ENCODE measurements at regions not wholly inside any gene's neighbourhood (a gene's known extent, or its start where the extent isn't known, plus 50 kb on each side); places are given as distances from the start of the nearest gene placed in this dataset.

DNA sequence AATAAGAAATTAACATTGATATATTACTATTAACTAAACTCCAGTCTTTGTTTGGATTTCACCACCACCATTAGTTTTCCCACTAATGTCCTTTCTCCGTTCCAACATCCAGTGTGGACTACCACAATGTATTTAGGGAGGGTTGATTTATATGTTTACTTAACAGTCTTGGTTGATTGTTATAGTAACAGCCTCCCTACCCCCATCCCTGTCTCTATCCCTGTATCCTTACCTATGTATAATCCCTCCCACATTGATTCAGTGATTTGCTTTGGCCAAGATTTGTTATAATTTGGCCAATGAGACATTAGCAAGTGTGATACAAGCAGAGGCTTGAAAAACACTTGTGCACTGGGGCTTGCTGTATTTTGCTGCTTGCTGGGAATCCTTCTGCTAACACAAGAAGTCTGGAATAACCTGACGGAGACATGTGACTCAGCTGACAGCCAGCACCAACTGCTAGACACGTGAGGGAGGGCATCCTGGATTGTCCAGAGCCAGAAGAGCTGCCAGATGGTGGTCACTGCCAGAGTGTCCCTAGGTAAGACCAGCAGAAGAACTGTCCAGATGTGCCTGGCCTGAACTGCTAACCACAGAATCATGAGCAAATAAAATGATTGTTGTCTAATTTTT, 51.2 kb upstream of the TCF7 start:
- no peaks in the 10 kb centered on the region for H3K4me1 Mint-ChIP-seq
- DNase-seq: no peak
- H3K9me3 Mint-ChIP-seq: no peaks in the 10 kb centered on the region
- H3K27me3 Mint-ChIP-seq: peaks cover 15% of the 10 kb centered on the region
- H3K36me3 Mint-ChIP-seq (ENCODE audit: low read depth): no peaks in the 10 kb centered on the region
- POLR2A ChIA-PET: no interaction called here
- H3K27ac Mint-ChIP-seq: no peak overlapping the region
- no peak overlapping the region for H3K4me3 Mint-ChIP-seq
- CTCF ChIA-PET: interaction anchor here (3.5 kb wide), 1 partner anchor 24 kb away, joined by 14 read pairs; no protein-coding TSS in a partner anchor

DNA sequence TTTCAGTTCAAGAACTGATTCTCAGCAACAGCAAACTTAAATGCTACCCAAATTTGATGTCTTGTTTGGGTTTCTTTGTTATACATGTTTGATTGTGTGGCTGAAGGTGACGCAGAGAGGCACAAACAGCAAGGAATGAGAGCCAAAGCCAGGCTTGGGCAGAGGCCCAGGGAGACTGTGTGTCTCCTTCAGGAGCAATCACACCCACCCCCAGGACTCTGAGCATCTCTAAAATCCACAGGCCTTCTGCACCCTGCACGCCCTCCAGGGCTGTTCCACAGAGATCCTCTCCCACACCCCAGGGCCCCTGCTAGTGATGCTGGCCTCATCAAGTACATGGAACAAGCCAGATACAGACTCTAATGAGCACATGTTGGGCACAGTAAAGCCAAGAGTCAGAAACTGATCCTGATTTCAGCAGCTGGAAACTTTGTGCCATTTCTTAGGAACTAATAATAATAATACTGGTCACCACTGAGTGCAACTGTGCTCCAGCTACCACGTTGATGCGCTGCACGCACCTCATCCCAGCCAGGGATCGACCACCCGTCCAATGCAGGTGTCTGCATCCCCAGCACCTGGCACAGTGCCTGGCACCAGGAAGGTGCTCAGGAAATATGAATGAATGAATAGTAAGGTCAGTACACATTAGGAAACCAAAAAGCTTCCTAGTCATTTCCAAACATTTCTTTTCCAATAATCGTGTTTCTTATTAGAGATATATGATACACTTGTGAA, 54.6 kb upstream of the TCF7 start:
- Mint-ChIP-seq H3K9me3 (no peaks in the 10 kb centered on the region), H3K4me3 (no peak overlapping the region), H3K36me3 (ENCODE audit: low read depth) (no peaks in the 10 kb centered on the region), H3K27me3 (peaks cover 3% of the 10 kb centered on the region), H3K4me1 (peaks cover 1% of the 10 kb centered on the region), H3K27ac (no peak overlapping the region)
- ChIA-PET POLR2A (interaction anchor here (0.6 kb wide), 1 partner anchor 463 kb away, joined by 3 read pairs; no protein-coding TSS in a partner anchor), CTCF (interaction anchor here (0.7 to 1.0 kb wide), 2 partner anchors 20 to 33 kb away, joined by 3 to 4 read pairs; no protein-coding TSS in a partner anchor)
- DNase-seq: no peak

DNA sequence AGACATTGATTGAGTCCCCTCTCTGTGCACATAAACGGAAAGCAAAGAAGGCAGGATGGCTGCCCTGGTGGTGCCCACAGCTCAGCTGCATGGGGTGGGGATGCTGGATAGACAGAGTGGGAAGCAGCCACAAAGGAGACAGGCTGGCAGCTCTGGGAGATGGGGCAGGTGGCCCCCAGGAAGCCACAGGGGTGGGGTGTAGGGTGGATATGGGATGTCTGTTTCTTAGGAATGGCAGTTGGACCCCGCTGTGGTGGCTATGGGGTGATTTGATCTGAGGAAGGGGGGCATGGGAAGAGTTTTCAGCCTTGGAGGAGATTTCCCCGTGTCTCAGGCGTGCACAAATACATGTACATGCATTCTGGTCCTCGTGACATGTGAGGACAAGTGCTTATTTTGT, 50.2 kb upstream of the VDAC1 start:
- ChIA-PET POLR2A (no interaction called here), CTCF (interaction anchor here (3.1 kb wide), 1 partner anchor 15 kb away, joined by 13 read pairs; no protein-coding TSS in a partner anchor)
- Mint-ChIP-seq H3K27me3 (no peaks in the 10 kb centered on the region), H3K36me3 (ENCODE audit: low read depth) (no peaks in the 10 kb centered on the region), H3K4me3 (no peak overlapping the region), H3K4me1 (peaks cover 10% of the 10 kb centered on the region), H3K9me3 (no peaks in the 10 kb centered on the region), H3K27ac (no peak overlapping the region)
- DNase-seq: no peak

All from activated CD4-positive, alpha-beta memory T cell treated with anti-CD3 and anti-CD28 coated beads, Interleukin-2, amount 10 ng/mL, durations not matched to agents 7 days and 5 days (primary cell).